Memory B cell (primary cell): ENCODE measurements at regions not wholly inside any gene's neighbourhood (a gene's known extent, or its start where the extent isn't known, plus 50 kb on each side); places are given as distances from the start of the nearest gene placed in this dataset.

Source experiments
- ATAC-seq: fragments of 150-1000 bp; cut with Tn5 transposase; 2 replicates; pipeline ENCODE4 v1.10.0; 2021; ENCODE audit warnings: low read depth, mild to moderate bottlenecking, moderate library complexity
- DNase-seq, 2 donors: peaks; one replicate each; pipeline ENCODE4 v3.0.0; 2022; ENCODE audit warnings: low spot score in 2 of 2
- H3K27ac Mint-ChIP-seq: one replicate; pipeline ENCODE4 v1.8.0; 2022; ENCODE audit warnings: mild to moderate bottlenecking, moderate library complexity, mixed read lengths
- H3K27me3 Mint-ChIP-seq: one replicate; pipeline ENCODE4 v1.8.0; 2022; ENCODE audit warnings: mixed read lengths
- H3K36me3 Mint-ChIP-seq: one replicate; pipeline ENCODE4 v1.8.0; 2022; ENCODE audit warnings: mild to moderate bottlenecking, mixed read lengths
- H3K4me1 Mint-ChIP-seq: one replicate; pipeline ENCODE4 v1.8.0; 2022; ENCODE audit warnings: mixed read lengths
- H3K4me3 Mint-ChIP-seq: one replicate; pipeline ENCODE4 v1.8.0; 2022; ENCODE audit warnings: mild to moderate bottlenecking, moderate library complexity, mixed read lengths
- H3K9me3 Mint-ChIP-seq: one replicate; pipeline ENCODE4 v1.8.0; 2022; ENCODE audit warnings: mixed read lengths

DNA sequence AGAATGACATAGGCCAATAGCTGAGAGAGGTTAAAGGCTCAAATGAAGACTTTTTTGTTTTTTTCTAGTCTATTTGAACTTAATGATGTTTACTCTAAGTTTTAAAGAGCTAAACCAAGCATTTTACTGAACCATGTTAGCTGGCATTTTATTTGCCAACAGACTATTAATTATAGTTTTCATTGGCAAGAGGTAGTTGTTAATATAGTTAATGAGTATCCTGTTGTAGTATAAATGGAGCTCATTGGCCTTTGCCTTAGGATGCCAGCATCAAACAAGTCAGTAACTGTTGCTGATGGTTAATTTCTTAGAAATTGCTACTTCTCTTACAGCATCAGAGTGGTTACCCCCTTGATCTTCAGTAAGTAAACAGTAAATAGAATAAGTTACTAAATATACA lies 339.0 kb upstream of the B3GALT2 start:
- DNase-seq (no peak), ATAC-seq (no peak)
- peaks cover 2% of the 10 kb centered on the region for H3K4me1 Mint-ChIP-seq
- H3K9me3 Mint-ChIP-seq: no peaks in the 10 kb centered on the region
- H3K36me3 Mint-ChIP-seq: no peaks in the 10 kb centered on the region
- H3K27me3 Mint-ChIP-seq: peaks cover 5% of the 10 kb centered on the region
- no peak overlapping the region for H3K27ac Mint-ChIP-seq
- H3K4me3 Mint-ChIP-seq: no peak overlapping the region

DNA sequence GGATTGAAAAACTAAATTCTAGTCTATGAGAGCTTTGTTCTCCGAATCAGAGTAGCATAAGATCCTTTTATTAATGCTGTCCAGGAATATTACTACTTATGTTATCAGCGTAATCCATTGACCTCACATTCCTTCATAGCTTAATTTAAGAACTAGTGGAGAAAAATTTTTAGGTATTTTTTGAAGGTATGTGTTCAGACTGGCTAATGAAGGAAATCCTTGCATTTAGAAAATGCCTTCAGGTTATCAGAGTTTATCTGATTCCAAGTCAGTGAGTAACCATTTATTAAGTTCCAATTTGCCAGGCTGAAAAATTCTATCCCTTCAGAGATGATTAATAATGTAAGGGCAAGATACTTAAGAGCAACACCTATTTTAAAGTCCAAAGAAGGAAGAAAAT lies 338.2 kb upstream of the B3GALT2 start:
- no peaks in the 10 kb centered on the region for H3K9me3 Mint-ChIP-seq
- peaks cover 2% of the 10 kb centered on the region for H3K4me1 Mint-ChIP-seq
- H3K27me3 Mint-ChIP-seq: peaks cover 5% of the 10 kb centered on the region
- DNase-seq: no peak
- H3K27ac Mint-ChIP-seq: no peak overlapping the region
- no peaks in the 10 kb centered on the region for H3K36me3 Mint-ChIP-seq
- H3K4me3 Mint-ChIP-seq: no peak overlapping the region
- ATAC-seq: no peak

DNA sequence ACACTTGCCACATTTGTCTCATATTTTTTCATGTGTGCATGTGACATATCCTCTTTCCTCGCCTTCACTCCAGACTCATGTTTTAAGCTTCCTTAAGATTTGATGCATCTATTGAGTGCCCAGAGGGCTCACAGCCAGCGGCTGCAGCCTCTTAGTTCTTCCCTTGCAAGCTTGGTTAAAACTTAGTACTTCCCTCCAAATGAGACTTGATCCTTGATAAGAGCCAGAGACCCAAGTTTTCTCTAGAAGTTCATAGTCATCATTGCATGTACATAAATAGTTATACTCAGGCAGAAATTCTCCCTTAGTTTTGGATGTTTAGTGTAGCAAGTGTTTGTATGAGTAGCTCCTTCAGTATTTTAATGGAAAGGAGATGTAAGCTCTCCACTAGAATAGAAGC lies 337.6 kb upstream of the B3GALT2 start:
- Mint-ChIP-seq H3K4me3 (no peak overlapping the region), H3K36me3 (no peaks in the 10 kb centered on the region), H3K27ac (no peak overlapping the region), H3K27me3 (peaks cover 5% of the 10 kb centered on the region), H3K4me1 (peaks cover 2% of the 10 kb centered on the region), H3K9me3 (no peaks in the 10 kb centered on the region)
- ATAC-seq (no peak), DNase-seq (no peak)

DNA sequence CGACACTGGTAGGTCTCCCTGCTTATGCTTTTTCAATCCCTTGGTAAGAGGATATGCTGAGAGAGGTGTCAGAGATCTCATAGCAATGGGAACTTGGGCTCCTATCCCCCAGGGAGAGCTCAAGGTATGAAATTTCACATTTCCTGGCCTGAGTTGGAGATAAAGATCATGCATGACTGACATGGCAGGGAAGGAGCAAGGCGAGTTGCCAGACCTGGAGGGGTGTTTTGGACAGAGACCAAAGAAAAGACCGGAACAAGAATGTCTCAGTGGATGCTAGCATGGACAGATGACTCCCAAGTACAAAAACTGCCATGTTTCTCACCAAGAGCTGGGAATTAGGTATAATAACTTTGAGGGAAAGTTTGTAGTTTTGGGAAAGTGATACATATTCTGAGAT lies 334.1 kb upstream of the B3GALT2 start:
- H3K9me3 Mint-ChIP-seq: no peaks in the 10 kb centered on the region
- no peaks in the 10 kb centered on the region for H3K36me3 Mint-ChIP-seq
- DNase-seq: no peak
- ATAC-seq: no peak
- peaks cover 2% of the 10 kb centered on the region for H3K4me1 Mint-ChIP-seq
- H3K27me3 Mint-ChIP-seq: peaks cover 5% of the 10 kb centered on the region
- no peak overlapping the region for H3K27ac Mint-ChIP-seq
- no peak overlapping the region for H3K4me3 Mint-ChIP-seq

DNA sequence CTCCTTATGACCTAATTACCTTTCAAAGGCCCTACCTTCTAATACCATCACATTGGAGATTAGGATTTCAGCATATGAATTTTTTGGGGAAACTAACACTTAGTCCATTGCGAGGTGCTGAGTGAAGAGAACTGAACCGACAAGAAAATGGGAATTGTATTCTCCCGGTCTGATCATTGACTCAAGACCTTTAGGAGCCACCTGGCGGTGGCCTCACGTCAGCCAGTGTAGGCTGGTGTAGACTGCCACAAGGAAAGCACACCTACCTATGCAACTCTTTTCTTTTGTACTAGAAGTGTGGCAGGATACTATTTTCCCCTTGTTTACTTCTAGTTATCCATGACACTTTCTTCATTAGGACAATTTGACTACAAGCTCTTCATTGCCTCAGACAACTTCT lies 333.5 kb upstream of the B3GALT2 start:
- H3K9me3 Mint-ChIP-seq: no peaks in the 10 kb centered on the region
- no peak overlapping the region for H3K4me3 Mint-ChIP-seq
- DNase-seq: no peak
- H3K4me1 Mint-ChIP-seq: no peaks in the 10 kb centered on the region
- H3K27me3 Mint-ChIP-seq: peaks cover 2% of the 10 kb centered on the region
- H3K27ac Mint-ChIP-seq: no peak overlapping the region
- no peak for ATAC-seq
- no peaks in the 10 kb centered on the region for H3K36me3 Mint-ChIP-seq

DNA sequence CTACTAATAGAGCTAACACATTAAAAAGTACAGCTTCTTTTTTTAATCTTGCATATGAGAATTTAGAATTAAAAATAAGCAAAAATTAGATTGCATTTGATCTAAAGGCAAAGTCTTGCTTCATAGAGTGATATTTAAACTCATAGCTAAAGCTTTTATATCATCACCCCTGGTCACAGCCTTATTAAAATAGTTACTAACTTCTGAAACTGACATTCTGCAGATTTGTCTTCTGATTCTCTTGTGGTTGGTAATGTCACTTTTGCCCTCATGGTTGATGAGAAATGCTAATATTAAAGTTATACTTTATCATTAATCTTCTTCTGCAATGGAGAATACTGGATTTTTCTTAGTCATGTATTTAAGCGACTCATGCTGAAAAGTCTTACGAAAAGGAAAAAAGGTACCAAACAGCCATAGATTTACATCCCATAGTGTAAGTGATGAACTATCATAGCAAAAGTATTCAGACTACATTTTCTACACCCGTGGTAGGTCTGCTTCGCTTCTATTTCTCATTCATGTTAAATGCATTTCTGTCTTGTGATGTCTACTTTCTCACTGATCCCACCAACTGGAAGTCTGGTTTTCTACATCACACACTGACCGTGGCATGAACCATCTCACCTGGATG lies 330.5 kb upstream of the B3GALT2 start:
- Mint-ChIP-seq H3K36me3 (peaks cover 2% of the 10 kb centered on the region), H3K4me1 (no peaks in the 10 kb centered on the region), H3K9me3 (peaks cover 1% of the 10 kb centered on the region), H3K27ac (no peak overlapping the region), H3K4me3 (no peak overlapping the region), H3K27me3 (no peaks in the 10 kb centered on the region)
- no peak for DNase-seq
- ATAC-seq: no peak

DNA sequence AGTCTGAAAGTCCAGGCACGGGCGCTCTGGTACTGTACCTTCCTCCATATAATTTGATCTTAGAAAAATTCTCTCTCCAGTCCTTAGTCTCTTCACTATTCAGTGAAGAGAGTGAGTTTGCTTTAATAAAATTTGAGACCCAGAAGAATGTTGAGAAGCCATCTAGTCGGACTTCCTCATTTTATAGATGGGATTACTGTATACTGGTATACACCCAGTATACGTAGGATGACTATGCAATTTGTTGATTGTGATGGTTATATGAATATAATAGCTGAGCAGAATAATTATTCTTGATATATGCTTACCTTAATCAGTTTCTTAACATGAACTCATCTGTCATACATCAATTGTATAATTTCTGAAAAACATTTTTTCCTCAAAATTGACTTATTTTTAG lies 328.0 kb upstream of the B3GALT2 start:
- Mint-ChIP-seq H3K9me3 (peaks cover 6% of the 10 kb centered on the region), H3K27ac (no peak overlapping the region), H3K4me1 (no peaks in the 10 kb centered on the region), H3K27me3 (no peaks in the 10 kb centered on the region), H3K36me3 (peaks cover 3% of the 10 kb centered on the region), H3K4me3 (no peak overlapping the region)
- ATAC-seq (no peak), DNase-seq (no peak)

DNA sequence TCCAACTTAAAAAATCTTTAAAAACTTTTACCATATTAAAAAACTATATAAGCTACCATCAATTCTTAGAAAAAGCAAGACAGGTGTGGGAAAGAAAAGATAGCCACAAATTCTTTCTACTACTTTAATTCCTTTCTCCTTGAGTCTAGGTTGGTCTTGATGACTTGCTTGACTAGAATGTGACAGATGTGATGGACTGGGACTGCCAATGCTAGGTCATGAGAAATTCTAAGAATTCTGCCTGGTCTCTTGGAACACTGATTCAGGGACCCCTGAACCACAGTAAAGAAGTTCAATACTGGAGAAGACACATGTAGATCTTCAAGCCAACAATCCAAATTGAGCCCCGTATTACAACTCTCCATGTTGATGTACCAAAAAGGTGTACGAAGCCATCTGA lies 326.6 kb upstream of the B3GALT2 start:
- ATAC-seq: no peak

DNA sequence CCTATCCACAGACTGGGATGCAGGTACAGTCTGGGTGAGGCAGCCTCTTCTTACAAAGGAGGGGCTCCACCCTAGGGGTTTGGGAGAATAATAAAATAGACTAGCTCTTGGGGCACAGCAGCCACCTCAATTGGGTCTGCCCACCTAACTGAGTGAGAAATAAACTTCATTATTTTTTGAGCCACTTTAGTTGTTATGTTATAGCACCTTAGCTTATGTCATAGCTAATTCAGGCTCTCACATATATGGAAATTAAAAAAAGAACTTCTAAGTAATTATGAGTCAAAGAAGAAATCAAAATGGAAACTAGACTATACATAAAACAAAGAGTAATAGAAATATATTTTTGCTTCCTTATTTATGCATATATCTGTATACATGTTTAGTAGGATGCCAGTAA lies 318.5 kb upstream of the B3GALT2 start:
- Mint-ChIP-seq H3K36me3 (no peaks in the 10 kb centered on the region), H3K4me3 (no peak overlapping the region), H3K4me1 (no peaks in the 10 kb centered on the region), H3K9me3 (peaks cover 2% of the 10 kb centered on the region), H3K27me3 (peaks cover 4% of the 10 kb centered on the region), H3K27ac (no peak overlapping the region)
- DNase-seq (no peak), ATAC-seq (no peak)

More for the DNA sequence above, 326.6 kb upstream of the B3GALT2 start:
- no peak overlapping the region for H3K4me3 Mint-ChIP-seq
- H3K27me3 Mint-ChIP-seq: no peaks in the 10 kb centered on the region
- no peak for DNase-seq
- H3K36me3 Mint-ChIP-seq: peaks cover 3% of the 10 kb centered on the region
- no peaks in the 10 kb centered on the region for H3K4me1 Mint-ChIP-seq
- no peak overlapping the region for H3K27ac Mint-ChIP-seq
- H3K9me3 Mint-ChIP-seq: peaks cover 6% of the 10 kb centered on the region

DNA sequence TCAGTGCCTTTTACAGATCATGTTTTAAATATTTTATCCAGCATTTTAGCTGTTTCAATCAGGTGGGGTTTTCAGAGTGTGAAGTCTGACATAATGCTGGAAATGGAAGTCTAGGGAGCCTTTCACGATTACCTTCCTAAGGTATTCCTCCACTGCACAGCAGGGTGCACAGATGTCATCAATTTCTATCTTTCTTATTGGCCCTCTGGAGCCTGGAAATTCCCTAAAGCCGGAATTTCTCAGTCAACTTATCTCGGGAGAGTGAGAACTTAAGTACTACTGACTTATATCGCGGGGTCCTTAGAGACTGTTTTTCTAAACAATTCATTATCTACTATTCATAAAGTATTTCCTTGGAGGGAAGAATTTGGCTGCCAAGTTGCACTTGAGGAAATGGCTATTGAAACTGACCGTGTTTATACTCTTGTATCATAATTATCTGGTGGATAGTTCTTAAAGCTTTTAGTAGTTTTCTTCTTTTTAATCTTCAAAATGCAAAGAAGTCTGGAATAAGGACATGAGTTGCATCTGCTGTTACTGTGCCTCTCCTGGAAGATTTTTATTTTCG lies 311.8 kb upstream of the B3GALT2 start:
- no peak for ATAC-seq
- peaks cover under 1% of the 10 kb centered on the region for H3K9me3 Mint-ChIP-seq
- no peaks in the 10 kb centered on the region for H3K36me3 Mint-ChIP-seq
- no peak overlapping the region for H3K4me3 Mint-ChIP-seq
- no peaks in the 10 kb centered on the region for H3K4me1 Mint-ChIP-seq
- H3K27me3 Mint-ChIP-seq: peaks cover 4% of the 10 kb centered on the region
- H3K27ac Mint-ChIP-seq: no peak overlapping the region
- no peak for DNase-seq

DNA sequence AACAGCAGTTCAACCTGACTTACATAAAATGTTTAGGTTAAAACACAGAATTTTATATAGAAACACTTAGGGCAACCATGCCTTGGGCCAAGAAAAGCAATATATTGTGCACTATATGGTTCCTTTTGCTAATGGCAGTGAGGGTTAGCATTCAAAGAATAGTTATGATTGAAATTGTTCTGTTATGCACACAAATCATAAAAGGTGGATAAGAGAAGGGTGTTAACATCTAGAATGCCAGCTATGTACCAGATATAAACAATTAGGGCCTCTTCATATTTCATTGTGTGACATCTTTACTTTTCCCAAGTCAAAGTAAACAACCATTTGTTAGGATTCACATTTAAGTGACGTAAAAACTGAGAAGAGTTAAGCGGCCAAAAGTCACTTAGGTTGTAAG lies 308.0 kb upstream of the B3GALT2 start:
- Mint-ChIP-seq H3K36me3 (no peaks in the 10 kb centered on the region), H3K9me3 (peaks cover 2% of the 10 kb centered on the region), H3K4me3 (no peak overlapping the region), H3K27me3 (no peaks in the 10 kb centered on the region), H3K4me1 (no peaks in the 10 kb centered on the region), H3K27ac (no peak overlapping the region)
- DNase-seq: no peak
- no peak for ATAC-seq

DNA sequence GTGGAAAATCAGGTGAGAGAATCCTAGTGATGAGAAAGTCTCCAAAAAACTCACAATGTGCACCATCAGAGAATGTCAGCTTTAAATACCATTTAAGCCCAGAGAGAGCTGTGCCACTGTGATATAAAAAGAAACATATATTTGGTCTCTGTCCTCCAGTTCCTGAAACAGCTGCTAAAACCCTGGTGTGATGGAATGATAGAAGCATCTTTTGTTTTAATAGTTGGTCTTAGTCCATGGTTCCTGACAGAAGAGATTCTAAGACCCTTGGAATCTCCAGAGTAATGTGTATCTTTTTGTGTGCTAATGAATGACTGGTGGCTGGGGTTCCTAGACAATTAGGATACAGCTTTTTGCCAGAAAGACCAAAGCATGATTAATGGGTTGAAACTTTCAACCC lies 302.8 kb upstream of the B3GALT2 start:
- ATAC-seq (no peak), DNase-seq (no peak)
- Mint-ChIP-seq H3K9me3 (peaks cover 2% of the 10 kb centered on the region), H3K27me3 (no peaks in the 10 kb centered on the region), H3K4me1 (peaks cover 4% of the 10 kb centered on the region), H3K4me3 (no peak overlapping the region), H3K36me3 (no peaks in the 10 kb centered on the region), H3K27ac (no peak overlapping the region)

DNA sequence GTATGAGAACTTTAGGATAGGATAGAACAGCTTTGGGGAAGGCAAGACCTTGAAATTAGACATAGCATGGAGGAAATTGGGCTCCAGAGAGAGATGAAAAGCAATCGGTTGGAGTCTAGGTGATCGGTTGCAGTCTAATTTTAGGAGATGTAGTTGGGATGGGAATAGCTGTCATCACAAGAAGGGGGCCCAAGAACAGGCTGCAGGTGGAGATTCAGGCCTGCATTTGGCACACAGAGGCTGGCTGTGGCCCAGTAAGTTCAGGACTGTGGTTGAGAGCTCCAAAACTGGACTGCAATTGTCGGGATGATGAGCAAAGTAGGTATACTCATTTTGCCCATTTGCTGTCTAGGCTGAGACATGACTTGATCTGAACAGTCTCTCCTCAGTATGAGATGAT lies 301.3 kb upstream of the B3GALT2 start:
- no peak overlapping the region for H3K4me3 Mint-ChIP-seq
- no peaks in the 10 kb centered on the region for H3K36me3 Mint-ChIP-seq
- H3K4me1 Mint-ChIP-seq: peaks cover 4% of the 10 kb centered on the region
- no peak overlapping the region for H3K27ac Mint-ChIP-seq
- H3K27me3 Mint-ChIP-seq: no peaks in the 10 kb centered on the region
- DNase-seq: no peak
- ATAC-seq: no peak
- H3K9me3 Mint-ChIP-seq: peaks cover 2% of the 10 kb centered on the region

DNA sequence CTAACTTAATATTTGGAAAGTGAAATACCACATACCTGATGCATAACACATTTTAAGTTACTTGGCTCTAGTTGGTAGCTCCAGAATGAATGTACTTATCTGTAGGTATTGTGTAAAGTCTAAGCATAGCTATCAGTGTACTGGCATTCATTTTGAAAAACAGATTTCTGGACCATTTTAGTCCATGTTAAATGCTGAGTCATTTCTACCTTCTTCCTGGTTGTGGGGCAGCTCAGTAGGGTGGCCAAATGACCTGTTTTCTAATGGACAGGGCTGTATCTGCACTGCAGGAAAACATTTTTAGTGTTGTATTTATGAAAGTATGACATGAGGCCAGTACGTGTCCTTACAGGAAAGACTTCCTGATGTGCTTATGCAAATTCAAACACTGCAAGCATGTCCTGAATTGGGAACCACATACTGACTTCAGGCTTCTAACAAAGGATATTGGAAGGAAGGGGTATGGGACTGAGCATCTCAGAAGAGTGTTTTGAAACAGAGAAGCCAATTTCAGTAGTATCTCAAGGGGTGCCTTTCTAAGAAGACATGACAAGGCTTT lies 300.3 kb upstream of the B3GALT2 start:
- H3K9me3 Mint-ChIP-seq: peaks cover 2% of the 10 kb centered on the region
- H3K36me3 Mint-ChIP-seq: no peaks in the 10 kb centered on the region
- no peak overlapping the region for H3K27ac Mint-ChIP-seq

DNA sequence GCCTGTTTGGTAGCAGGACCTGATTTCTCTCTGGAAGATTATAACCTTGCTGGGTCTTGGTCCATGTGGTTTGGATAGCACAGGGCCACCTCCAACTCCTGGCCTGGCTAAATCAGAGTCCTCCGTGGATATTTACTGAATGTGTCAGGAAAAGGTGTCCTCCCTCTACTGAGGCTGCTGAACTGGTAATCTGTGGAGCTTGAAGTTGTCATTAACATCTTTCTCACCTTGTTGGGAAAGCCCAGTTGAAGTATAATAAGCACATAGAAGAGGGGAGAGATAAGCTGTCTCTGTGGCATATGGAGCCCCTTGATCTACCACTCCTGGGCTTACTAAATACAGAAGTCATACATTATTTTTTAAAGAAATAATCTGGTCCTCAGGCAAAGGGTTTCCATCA lies 294.3 kb upstream of the B3GALT2 start:
- Mint-ChIP-seq H3K27ac (no peak overlapping the region), H3K4me1 (peaks cover 13% of the 10 kb centered on the region)

More for the DNA sequence above, 300.3 kb upstream of the B3GALT2 start:
- DNase-seq (no peak), ATAC-seq (no peak)
- Mint-ChIP-seq H3K4me1 (peaks cover 4% of the 10 kb centered on the region), H3K27me3 (no peaks in the 10 kb centered on the region), H3K4me3 (no peak overlapping the region)

More for the DNA sequence above, 294.3 kb upstream of the B3GALT2 start:
- Mint-ChIP-seq H3K4me3 (no peak overlapping the region), H3K36me3 (no peaks in the 10 kb centered on the region), H3K27me3 (no peaks in the 10 kb centered on the region), H3K9me3 (peaks cover 2% of the 10 kb centered on the region)
- no peak for DNase-seq
- no peak for ATAC-seq
